ENCODE measurements at regions not wholly inside any gene's neighbourhood (a gene's known extent, or its start where the extent isn't known, plus 50 kb on each side); places are given as distances from the start of the nearest gene placed in this dataset.
"Not testable (repeated sequence)": the region's sequence is repeated elsewhere in the genome, so short reads cannot be mapped to it uniquely, and the experiment has no call there.

DNA sequence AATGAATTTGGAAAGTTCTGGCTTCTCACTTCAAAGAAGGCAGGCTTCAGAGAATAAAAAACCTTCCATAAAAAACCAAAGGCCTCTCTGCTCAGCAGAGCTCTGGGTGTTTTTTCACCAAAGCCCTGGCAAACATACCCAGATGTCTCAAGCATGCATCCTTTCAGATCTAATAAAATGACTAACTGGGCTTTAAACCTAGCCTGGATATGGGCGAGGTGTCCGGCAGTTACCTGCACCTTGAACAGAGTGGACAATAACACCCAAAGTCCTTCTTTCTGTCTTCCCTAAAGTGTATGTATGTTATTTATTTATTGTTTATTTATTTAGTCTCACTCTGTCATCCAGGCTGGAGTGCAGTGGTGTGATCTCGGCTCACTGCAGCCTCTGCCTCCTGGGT lies 469.3 kb downstream of the XYLT1 start:
- DNase-seq (ENCODE audit: low read depth, low spot score): no peak

GRCh38 chr16:17002565-17002964 lies 468.2 kb downstream of the XYLT1 start:
- no peak for DNase-seq (ENCODE audit: low read depth, low spot score)

DNA sequence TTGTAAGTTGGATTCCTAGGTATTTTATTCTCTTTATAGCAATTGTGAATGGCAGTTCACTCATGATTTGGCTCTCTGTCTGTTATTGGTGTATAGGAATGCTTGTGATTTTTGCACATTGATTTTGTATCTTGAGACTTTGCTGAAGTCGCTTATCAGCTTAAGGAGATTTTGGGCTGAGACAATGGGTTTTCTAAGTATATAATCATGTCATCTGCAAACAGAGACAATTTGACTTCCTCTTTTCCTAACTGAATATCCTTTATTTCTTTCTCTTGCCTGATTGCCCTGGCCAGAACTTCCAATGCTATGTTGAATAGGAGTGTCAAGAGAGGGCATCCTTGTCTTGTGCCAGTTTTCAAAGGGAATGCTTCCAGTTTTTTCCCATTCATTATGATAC lies 464.8 kb downstream of the XYLT1 start:
- DNase-seq (ENCODE audit: low read depth, low spot score): not testable (repeated sequence)

GRCh38 chr16:17011712-17012111 lies 459.0 kb downstream of the XYLT1 start:
- DNase-seq (ENCODE audit: low read depth, low spot score): no peak

DNA sequence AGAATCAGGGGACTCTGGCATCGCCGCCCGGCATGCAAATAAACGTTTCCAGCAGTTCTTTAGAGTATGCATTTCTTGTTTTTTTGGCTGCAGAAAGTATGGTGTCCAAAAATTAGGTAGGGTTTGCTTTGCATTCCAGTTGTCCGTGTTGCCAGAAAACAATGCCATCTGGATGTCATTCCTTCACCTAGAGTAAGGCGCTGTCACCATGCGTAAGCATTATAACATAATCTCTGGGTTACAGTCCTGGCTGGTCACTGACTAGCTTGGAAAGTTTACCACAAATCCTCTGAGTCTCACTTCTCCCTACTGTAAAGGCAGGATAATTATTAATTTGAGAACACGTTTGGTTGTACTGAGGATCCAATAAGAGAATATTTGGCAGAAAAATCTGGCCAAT lies 457.7 kb downstream of the XYLT1 start:
- no peak for DNase-seq (ENCODE audit: low read depth, low spot score)

DNA sequence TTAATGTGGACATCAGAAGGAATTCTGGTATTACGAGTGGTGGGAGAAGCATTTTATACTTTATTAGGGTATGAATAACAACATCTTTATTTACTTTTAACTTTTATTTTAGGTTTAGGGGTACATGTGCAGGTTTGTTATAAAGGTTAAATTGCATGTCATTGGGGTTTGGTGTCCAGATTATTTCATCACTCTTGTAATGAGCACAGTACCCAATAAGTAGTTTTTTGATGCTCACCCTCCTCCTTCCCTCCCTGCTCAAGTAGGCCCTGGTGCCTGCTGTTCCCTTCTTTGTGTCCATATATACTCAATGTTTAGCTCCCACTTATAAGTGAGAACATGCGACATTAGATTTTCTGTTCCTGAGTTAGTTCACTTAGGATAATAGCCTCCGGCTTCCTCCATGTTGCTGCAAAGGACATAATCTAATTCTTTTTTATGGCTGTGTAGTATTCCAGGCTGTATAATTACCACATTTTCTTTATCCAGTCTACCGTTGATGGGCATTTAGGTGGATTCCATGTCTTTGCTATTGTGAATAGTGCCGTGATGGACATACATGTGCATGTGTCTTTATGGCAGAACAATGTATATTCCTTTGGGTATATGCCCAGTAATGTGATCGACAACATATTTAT lies 456.2 kb downstream of the XYLT1 start:
- DNase-seq (ENCODE audit: low read depth, low spot score): no peak

DNA sequence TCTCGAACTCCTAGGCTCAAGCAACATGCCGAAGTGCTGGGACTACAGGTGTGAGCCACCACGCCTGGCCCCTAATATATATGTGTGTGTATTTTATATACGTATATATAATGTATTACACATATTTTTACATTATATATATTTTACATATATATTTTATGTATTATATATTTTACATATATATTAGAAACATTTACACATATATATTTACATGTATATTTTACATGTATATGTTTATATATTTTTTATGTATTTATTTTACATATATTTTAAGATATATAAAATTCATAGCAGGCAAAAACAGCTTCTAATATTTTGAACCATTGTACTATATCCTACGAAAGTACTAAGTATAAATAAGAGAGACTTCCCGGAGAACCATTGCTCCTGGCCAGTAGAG lies 455.1 kb downstream of the XYLT1 start:
- no peak for DNase-seq (ENCODE audit: low read depth, low spot score)

GRCh38 chr16:17017442-17017841 lies 453.3 kb downstream of the XYLT1 start:
- DNase-seq (ENCODE audit: low read depth, low spot score): no peak

- DNase-seq (ENCODE audit: low read depth, low spot score): no peak
Measured at GRCh38 chr16:17018585-17018939, 452.2 kb downstream of the XYLT1 start.

DNA sequence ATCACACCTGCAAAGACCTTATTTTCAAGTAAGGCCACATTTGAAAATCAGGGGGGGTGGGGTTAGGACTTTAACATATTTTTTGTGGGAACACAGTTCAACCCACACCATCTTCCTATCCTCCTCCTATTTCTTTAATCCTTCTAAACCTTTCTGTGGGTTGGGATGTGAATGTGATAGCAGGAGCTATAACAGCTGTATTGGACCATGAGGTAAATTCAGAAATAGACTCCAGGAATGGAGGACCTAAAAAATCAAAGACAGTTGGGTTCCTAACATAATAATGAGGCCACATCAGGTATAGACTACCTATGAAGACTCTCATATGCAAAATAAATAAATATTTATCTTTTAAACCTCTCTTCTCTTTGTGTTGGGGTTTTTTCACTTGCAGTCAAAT lies 451.4 kb downstream of the XYLT1 start:
- no peak for DNase-seq (ENCODE audit: low read depth, low spot score)

- no peak for DNase-seq (ENCODE audit: low read depth, low spot score)
Measured at GRCh38 chr16:17023606-17024005, 447.2 kb downstream of the XYLT1 start.

DNA sequence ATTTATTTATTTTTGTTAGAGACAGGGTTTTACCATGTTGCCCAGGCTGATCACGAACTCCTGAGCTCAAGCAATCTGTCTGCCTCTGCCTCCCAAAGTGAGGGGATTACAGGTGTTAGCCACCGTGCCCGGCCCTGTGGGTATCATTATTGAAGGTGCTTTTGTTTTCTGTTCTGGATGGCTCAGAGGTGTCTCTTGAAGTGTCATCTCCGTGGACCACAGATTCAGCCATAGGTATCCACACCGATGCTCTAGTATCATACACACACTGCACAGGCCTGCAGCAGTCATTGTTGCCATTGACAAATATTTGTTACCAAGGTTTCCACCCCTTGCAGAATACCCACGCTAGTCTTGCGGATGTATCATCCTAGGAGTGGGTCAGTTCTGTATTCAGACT lies 446.2 kb downstream of the XYLT1 start:
- no peak for DNase-seq (ENCODE audit: low read depth, low spot score)

GRCh38 chr16:17026600-17027242 lies 444.0 kb downstream of the XYLT1 start:
- DNase-seq (ENCODE audit: low read depth, low spot score): no peak

- no peak for DNase-seq (ENCODE audit: low read depth, low spot score)
Measured at GRCh38 chr16:17027488-17028129, 443.2 kb downstream of the XYLT1 start.

GRCh38 chr16:17029602-17030350 lies 441.0 kb downstream of the XYLT1 start:
- no peak for DNase-seq (ENCODE audit: low read depth, low spot score)

DNA sequence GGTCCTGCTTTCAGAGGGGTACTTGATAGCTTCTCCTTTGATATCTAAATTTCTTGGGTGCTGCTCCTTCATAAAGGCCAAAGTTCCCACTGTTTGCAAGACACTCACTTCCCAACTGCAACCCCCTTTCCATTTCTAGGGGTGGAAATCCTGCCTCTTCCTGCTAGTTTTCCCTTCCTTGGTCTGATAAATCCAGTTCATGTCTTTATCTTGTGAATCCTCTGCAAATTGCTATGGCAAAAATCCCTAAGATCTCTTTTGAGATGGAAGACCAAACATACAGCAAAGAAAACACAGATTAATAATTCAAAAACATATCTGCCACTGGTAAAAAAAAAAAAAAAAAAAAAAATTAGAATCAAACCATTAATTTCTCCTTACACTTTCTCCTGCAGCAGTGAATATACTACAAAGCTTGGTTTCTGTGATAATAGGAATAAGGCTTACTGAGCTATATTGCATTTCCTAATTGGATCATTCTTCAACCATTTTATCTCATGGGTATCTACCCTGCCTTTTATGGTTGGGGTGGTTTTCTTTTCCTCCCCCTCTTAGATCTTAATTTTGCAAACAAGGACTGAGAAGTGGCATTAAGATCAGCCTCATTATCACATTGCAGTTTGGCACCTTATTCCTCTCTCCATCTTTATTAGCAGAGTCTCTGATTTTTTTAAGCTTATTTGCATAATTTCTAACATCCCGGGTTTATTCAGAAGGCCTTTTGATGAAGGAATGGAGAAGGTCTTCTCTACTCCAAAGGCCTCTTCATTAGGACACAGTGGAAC lies 439.1 kb downstream of the XYLT1 start:
- DNase-seq (ENCODE audit: low read depth, low spot score): no peak

DNA sequence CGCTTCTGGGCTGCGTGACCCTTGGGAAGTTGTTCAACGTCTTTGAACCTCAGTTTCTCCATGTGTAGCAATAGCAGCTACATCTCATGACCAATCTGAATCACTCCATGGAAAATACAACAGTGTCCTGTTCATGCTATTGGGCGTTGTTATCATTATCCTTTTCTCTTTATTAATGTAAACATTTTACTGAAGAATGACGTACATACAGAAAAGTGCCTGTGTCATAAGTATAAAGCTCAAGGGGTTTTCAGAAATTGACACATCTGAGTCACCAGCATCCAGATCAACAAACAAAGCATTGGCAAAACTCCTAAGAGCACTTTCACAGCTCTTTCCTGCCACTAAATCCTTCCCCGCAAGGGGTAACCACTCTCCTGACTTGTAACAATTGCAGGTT lies 438.4 kb downstream of the XYLT1 start:
- DNase-seq (ENCODE audit: low read depth, low spot score): no peak

DNA sequence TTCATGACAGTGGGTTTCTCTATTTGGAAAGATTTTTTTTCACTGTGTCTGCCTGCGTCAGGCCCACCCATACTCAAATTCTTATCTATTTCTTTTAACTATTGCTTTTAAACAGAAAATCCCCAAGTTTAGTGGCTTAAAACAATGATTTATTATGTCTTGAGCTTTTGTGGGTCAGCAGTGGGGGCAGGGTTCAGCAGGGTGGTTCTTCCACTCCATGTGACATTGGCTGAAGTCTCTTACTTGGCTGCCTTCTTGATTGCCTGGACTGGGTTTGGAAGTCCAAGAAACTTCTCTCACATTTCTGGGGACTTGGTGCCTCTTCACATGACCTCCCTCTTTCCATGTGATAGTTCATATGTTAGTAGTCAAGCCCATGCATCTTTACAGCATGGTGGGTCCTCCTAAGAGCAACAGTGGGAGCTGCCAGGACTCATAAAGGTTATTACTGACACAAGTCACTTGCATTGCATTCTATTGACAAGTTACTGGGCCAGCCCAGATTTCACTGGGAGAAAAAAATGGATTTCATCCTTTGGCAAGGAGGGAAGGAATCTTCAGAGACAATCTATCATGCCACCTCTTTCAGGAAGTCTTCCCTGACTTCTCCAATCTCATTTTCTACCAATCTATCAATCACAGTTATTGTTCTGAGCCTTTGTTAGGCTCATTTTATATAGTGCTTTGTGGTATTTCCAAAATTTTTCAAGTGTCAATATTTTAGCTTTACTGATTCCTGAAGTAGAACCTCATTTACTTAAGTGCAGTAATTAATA lies 436.1 kb downstream of the XYLT1 start:
- no peak for DNase-seq (ENCODE audit: low read depth, low spot score)

- no peak for DNase-seq (ENCODE audit: low read depth, low spot score)
Measured at GRCh38 chr16:17037499-17037898, 433.3 kb downstream of the XYLT1 start.

DNA sequence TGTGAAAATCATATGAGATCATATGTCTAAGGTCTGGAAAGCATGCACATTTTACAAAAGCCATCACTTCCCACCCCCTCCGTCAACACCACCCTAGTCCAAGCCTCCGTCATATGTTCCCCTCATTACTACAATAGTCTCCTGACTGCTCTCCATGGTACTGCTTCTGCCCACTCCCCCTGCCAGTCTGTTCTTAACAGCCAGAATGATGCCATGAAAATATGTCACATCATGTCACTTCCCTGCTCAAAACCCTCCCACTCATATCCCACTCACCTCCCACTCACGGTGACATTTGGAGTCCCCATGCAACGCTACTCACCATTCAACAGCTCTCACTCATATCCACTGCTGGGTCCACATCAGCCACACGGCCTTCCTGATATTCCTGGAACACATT lies 432.3 kb downstream of the XYLT1 start:
- no peak for DNase-seq (ENCODE audit: low read depth, low spot score)

- DNase-seq (ENCODE audit: low read depth, low spot score): not testable (repeated sequence)
Measured at GRCh38 chr16:17049109-17049508, 421.7 kb downstream of the XYLT1 start.
